Calu3 (cell line): ENCODE measurements at regions not wholly inside any gene's neighbourhood (a gene's known extent, or its start where the extent isn't known, plus 50 kb on each side); places are given as distances from the start of the nearest gene placed in this dataset.

Experiments
- BruUV-seq: library from RNA; stranded (reverse); fragments of 400-500 nt; replicated peaks from 2 replicates; lab custom pipeline; 2021; lab: Mats Ljungman, UMichigan
- CTCF ChIA-PET: fragments of 300-600 bp; sonication (Branson Sonifier 250); formaldehyde crosslinking; loops from one replicate; lab custom pipeline; 2022; ENCODE audit warnings: antibody characterized with exemption; lab: Charles Lee
- DNase-seq: peaks from one replicate; pipeline ENCODE4 v3.0.0; 2022
- H3K27ac Mint-ChIP-seq: one replicate; pipeline ENCODE4 v1.8.0; 2022; ENCODE audit warnings: mixed read lengths; ENCODE audit not compliant: unreplicated experiment
- H3K27me3 Mint-ChIP-seq: one replicate; pipeline ENCODE4 v1.8.0; 2022; ENCODE audit warnings: mixed read lengths; ENCODE audit not compliant: unreplicated experiment
- H3K36me3 Mint-ChIP-seq: one replicate; pipeline ENCODE4 v1.8.0; 2022; ENCODE audit warnings: mild to moderate bottlenecking, moderate library complexity, mixed read lengths; ENCODE audit not compliant: insufficient read depth, unreplicated experiment
- H3K4me1 Mint-ChIP-seq: one replicate; pipeline ENCODE4 v1.8.0; 2022; ENCODE audit warnings: mild to moderate bottlenecking, low read depth, mixed read lengths; ENCODE audit not compliant: unreplicated experiment
- H3K4me3 Mint-ChIP-seq: one replicate; pipeline ENCODE4 v1.8.0; 2022; ENCODE audit warnings: mild to moderate bottlenecking, low read depth, moderate library complexity, mixed read lengths; ENCODE audit not compliant: unreplicated experiment
- H3K9me3 Mint-ChIP-seq: one replicate; pipeline ENCODE4 v1.8.0; 2022; ENCODE audit warnings: low read depth, mixed read lengths; ENCODE audit not compliant: unreplicated experiment
- CTCF ChIP-seq: fragments of 200-600 bp; IDR thresholded peaks from one replicate; pipeline ENCODE4 v1.8.0; 2022; ENCODE audit warnings: antibody characterized with exemption; ENCODE audit not compliant: unreplicated experiment
- intact Hi-C: fragments of 100-400 bp; cut with micrococcal nuclease; formaldehyde crosslinking; loops from one replicate; pipeline ENCODE4 v1.10.0; 2022; ENCODE audit not compliant: unreplicated experiment

GRCh38 chr3:191813245-191813644, 352.3 kb downstream of the PYDC2 start:
- CTCF ChIA-PET = no interaction called here
- H3K4me3 Mint-ChIP-seq = no peak overlapping the region
- TF ChIP-seq CTCF = no peak

DNA sequence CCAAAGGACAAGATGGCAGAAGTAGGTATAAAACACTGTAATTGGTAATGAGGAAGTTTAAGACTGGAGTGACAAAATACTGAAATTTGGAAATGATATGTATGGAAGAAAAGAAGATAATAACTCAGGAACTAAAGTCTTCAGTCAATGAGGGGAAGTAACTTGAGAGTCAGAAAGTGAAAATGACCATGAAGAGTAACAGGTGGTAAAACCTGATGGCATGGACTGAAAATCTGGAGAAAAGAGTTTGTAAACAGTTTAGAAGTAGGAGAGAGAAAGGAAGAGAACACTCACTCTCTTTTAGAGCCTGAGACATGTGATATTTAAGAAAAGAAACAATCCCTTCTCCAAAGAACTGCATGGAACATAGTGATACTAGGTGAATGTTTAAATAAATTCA, 387.9 kb downstream of the PYDC2 start:
- CTCF ChIA-PET = no interaction called here

More at GRCh38 chr3:191813245-191813644, 352.3 kb downstream of the PYDC2 start:
- peaks cover 9% of the 10 kb centered on the region for H3K9me3 Mint-ChIP-seq
- no peak overlapping the region for H3K27ac Mint-ChIP-seq
- no peaks in the 10 kb centered on the region for H3K4me1 Mint-ChIP-seq
- no peak for DNase-seq
- BruUV-seq = no TSS peak
- intact Hi-C loops = no loop called here
- H3K27me3 Mint-ChIP-seq = no peaks in the 10 kb centered on the region
- H3K36me3 Mint-ChIP-seq = no peaks in the 10 kb centered on the region

GRCh38 chr3:191859531-191859930, 398.6 kb downstream of the PYDC2 start:
- Mint-ChIP-seq H3K27ac (no peak overlapping the region), H3K9me3 (peaks cover 5% of the 10 kb centered on the region), H3K36me3 (no peaks in the 10 kb centered on the region), H3K4me1 (no peaks in the 10 kb centered on the region), H3K4me3 (no peak overlapping the region), H3K27me3 (no peaks in the 10 kb centered on the region)
- BruUV-seq = no TSS peak
- intact Hi-C loops = no loop called here
- CTCF ChIA-PET = interaction anchor here (0.7 kb wide), 1 partner anchor 55 kb away, joined by 4 read pairs; no protein-coding TSS in a partner anchor
- no peak for DNase-seq
- TF ChIP-seq CTCF = no peak

More for the DNA sequence above, 387.9 kb downstream of the PYDC2 start:
- no peak for TF ChIP-seq CTCF
- Mint-ChIP-seq H3K4me1 (no peaks in the 10 kb centered on the region), H3K27ac (no peak overlapping the region), H3K36me3 (no peaks in the 10 kb centered on the region), H3K27me3 (no peaks in the 10 kb centered on the region), H3K9me3 (peaks cover 2% of the 10 kb centered on the region), H3K4me3 (no peak overlapping the region)
- no peak for DNase-seq
- intact Hi-C loops = no loop called here
- no TSS peak for BruUV-seq

- no peak overlapping the region for H3K4me3 Mint-ChIP-seq
- CTCF ChIA-PET = interaction anchor here (0.5 to 1.7 kb wide), 3 partner anchors 9 to 237 kb away, joined by 4 to 13 read pairs (median 4); no protein-coding TSS in a partner anchor
- intact Hi-C loops = no loop called here
- TF ChIP-seq CTCF = no peak
- H3K27ac Mint-ChIP-seq = no peak overlapping the region
- BruUV-seq = no TSS peak
- no peaks in the 10 kb centered on the region for H3K27me3 Mint-ChIP-seq
- H3K36me3 Mint-ChIP-seq = no peaks in the 10 kb centered on the region
- no peaks in the 10 kb centered on the region for H3K9me3 Mint-ChIP-seq
- H3K4me1 Mint-ChIP-seq = no peaks in the 10 kb centered on the region
- DNase-seq = no peak
Observed at GRCh38 chr3:191869738-191870415, 408.9 kb downstream of the PYDC2 start.
